ENCODE measurements at regions not wholly inside any gene's neighbourhood (a gene's known extent, or its start where the extent isn't known, plus 50 kb on each side); places are given as distances from the start of the nearest gene placed in this dataset.

- DNase-seq: no peak
Measured at GRCh38 chrX:22674932-22675331, 324.8 kb upstream of the DDX53 start.

- DNase-seq: no peak
Measured at GRCh38 chrX:22686138-22686541, 313.6 kb upstream of the DDX53 start.

- no peak for DNase-seq
Measured at GRCh38 chrX:22689290-22689689, 310.5 kb upstream of the DDX53 start.

- no peak for DNase-seq
Measured at GRCh38 chrX:22690116-22690515, 309.6 kb upstream of the DDX53 start.

GRCh38 chrX:22691966-22692565 lies 307.7 kb upstream of the DDX53 start:
- DNase-seq: no peak

GRCh38 chrX:22698151-22698550 lies 301.6 kb upstream of the DDX53 start:
- no peak for DNase-seq

GRCh38 chrX:22699581-22700091 lies 300.1 kb upstream of the DDX53 start:
- no peak for DNase-seq

GRCh38 chrX:22712942-22713341 lies 286.8 kb upstream of the DDX53 start:
- no peak for DNase-seq

GRCh38 chrX:22730542-22730941 lies 269.2 kb upstream of the DDX53 start:
- no peak for DNase-seq

GRCh38 chrX:22737541-22737940 lies 262.2 kb upstream of the DDX53 start:
- no peak for DNase-seq

GRCh38 chrX:22739276-22739675 lies 260.5 kb upstream of the DDX53 start:
- DNase-seq: no peak

GRCh38 chrX:22740836-22741235 lies 258.9 kb upstream of the DDX53 start:
- no peak for DNase-seq

- DNase-seq: no peak
Measured at GRCh38 chrX:22742174-22742573, 257.6 kb upstream of the DDX53 start.

GRCh38 chrX:22746081-22746480 lies 253.7 kb upstream of the DDX53 start:
- no peak for DNase-seq

- peak; percentile 35 for DNase-seq
Measured at GRCh38 chrX:22748093-22748999, 251.4 kb upstream of the DDX53 start.

GRCh38 chrX:22758807-22759481 lies 240.8 kb upstream of the DDX53 start:
- DNase-seq: no peak

- no peak for DNase-seq
Measured at GRCh38 chrX:22760513-22761057, 239.2 kb upstream of the DDX53 start.

GRCh38 chrX:22788221-22788620 lies 211.5 kb upstream of the DDX53 start:
- DNase-seq: no peak

GRCh38 chrX:22795671-22796070 lies 204.1 kb upstream of the DDX53 start:
- DNase-seq: no peak

GRCh38 chrX:22800360-22800759 lies 199.4 kb upstream of the DDX53 start:
- DNase-seq: no peak

- DNase-seq: no peak
Measured at GRCh38 chrX:22800806-22801205, 199.0 kb upstream of the DDX53 start.

GRCh38 chrX:22803353-22803752 lies 196.4 kb upstream of the DDX53 start:
- no peak for DNase-seq

- no peak for DNase-seq
Measured at GRCh38 chrX:22810876-22811275, 188.9 kb upstream of the DDX53 start.

Measured in activated CD8-positive, alpha-beta memory T cell treated with anti-CD3 and anti-CD28 coated beads, Interleukin-2, amount 50 U/mL, for 4 hours (primary cell).